ENCODE measurements at regions not wholly inside any gene's neighbourhood (a gene's known extent, or its start where the extent isn't known, plus 50 kb on each side); places are given as distances from the start of the nearest gene placed in this dataset.
"Not testable (repeated sequence)": the region's sequence is repeated elsewhere in the genome, so short reads cannot be mapped to it uniquely, and the experiment has no call there.

DNA sequence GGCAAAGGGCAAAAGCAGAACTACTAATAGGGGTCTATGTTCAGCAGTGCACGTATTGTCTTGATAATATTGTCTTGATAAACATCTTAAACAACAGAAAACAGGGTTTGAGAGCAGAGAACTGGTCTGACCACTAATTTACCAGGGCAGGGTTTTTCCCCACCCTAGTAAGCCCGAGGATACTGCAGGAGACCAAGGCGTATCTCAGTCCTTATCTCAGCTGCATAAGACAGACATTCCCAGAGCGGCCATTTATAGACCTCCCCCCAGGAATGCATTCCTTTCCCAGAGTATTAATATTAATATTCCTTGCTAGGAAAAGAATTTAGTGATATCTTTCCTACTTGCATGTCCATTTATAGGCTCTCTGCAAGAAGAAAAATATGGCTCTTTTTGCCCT is 222.5 kb upstream of the GRIK2 start:
- TF ChIP-seq, protein P1, sequence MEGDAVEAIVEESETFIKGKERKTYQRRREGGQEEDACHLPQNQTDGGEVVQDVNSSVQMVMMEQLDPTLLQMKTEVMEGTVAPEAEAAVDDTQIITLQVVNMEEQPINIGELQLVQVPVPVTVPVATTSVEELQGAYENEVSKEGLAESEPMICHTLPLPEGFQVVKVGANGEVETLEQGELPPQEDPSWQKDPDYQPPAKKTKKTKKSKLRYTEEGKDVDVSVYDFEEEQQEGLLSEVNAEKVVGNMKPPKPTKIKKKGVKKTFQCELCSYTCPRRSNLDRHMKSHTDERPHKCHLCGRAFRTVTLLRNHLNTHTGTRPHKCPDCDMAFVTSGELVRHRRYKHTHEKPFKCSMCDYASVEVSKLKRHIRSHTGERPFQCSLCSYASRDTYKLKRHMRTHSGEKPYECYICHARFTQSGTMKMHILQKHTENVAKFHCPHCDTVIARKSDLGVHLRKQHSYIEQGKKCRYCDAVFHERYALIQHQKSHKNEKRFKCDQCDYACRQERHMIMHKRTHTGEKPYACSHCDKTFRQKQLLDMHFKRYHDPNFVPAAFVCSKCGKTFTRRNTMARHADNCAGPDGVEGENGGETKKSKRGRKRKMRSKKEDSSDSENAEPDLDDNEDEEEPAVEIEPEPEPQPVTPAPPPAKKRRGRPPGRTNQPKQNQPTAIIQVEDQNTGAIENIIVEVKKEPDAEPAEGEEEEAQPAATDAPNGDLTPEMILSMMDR (IDR thresholded peaks at IDR 0.05), result not testable (repeated sequence)
- TF ChIP-seq POLR2A (IDR thresholded peaks at IDR 0.05), result not testable (repeated sequence)

Data from lower leg skin (tissue), 3 donors.